Body of pancreas (tissue), 4 donors: ENCODE measurements at regions not wholly inside any gene's neighbourhood (a gene's known extent, or its start where the extent isn't known, plus 50 kb on each side); places are given as distances from the start of the nearest gene placed in this dataset.

Experiments
- POLR2A ChIP-seq, 3 donors: fragments of 450-650 bp; IDR thresholded peaks; one replicate each; pipeline ENCODE4 v1.6.1; 2016; ENCODE audit warnings: antibody characterized with exemption in 3 of 3, mild to moderate bottlenecking in 2 of 3
- TF ChIP-seq, protein P1 (sequence below), 7 experiments: fragments of 450-650 bp in 4 of 7; fragments of 200-600 bp in 3 of 7; sonication (generic) in 3 of 7; IDR thresholded peaks; one replicate each; pipeline ENCODE4 v1.5.1; 2016 to 2019; ENCODE audit warnings: antibody characterized with exemption in 7 of 7

DNA sequence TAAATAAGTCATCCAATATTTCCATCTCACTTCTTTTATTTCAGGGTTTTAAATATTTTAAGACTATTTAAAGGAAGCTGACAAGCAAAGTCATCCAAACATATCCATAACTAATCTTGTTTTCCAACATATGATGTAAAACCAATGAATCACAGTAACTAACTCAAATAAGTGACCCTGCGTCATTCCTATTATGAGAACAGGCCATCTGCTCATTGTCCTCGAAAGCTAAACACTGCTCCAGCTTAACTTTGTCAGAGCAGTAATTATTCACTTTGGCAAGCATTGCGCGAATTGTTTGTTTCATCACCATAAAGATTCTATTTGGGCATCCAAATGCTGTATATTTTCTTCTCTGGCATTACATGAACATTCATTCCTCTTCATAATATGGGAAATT, 99.1 kb downstream of the CAPZA3 start:
- TF ChIP-seq POLR2A (IDR thresholded peaks at IDR 0.05), result no peak
- TF ChIP-seq, protein P1, sequence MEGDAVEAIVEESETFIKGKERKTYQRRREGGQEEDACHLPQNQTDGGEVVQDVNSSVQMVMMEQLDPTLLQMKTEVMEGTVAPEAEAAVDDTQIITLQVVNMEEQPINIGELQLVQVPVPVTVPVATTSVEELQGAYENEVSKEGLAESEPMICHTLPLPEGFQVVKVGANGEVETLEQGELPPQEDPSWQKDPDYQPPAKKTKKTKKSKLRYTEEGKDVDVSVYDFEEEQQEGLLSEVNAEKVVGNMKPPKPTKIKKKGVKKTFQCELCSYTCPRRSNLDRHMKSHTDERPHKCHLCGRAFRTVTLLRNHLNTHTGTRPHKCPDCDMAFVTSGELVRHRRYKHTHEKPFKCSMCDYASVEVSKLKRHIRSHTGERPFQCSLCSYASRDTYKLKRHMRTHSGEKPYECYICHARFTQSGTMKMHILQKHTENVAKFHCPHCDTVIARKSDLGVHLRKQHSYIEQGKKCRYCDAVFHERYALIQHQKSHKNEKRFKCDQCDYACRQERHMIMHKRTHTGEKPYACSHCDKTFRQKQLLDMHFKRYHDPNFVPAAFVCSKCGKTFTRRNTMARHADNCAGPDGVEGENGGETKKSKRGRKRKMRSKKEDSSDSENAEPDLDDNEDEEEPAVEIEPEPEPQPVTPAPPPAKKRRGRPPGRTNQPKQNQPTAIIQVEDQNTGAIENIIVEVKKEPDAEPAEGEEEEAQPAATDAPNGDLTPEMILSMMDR (IDR thresholded peaks at IDR 0.05), result no peak
